ENCODE measurements at regions not wholly inside any gene's neighbourhood (a gene's known extent, or its start where the extent isn't known, plus 50 kb on each side); places are given as distances from the start of the nearest gene placed in this dataset.

GRCh38 chr6:766625-767024, 73.7 kb upstream of the EXOC2 start:
- TF ChIP-seq CTCF (IDR thresholded peaks at IDR 0.05): no peak
- no peak for TF ChIP-seq POLR2A (IDR thresholded peaks at IDR 0.05)
